ENCODE measurements at regions not wholly inside any gene's neighbourhood (a gene's known extent, or its start where the extent isn't known, plus 50 kb on each side); places are given as distances from the start of the nearest gene placed in this dataset.

GRCh38 chr16:59535298-59535697 lies 801.2 kb upstream of the GOT2 start:
- TF ChIP-seq CTCF (IDR thresholded peaks at IDR 0.05) = no peak
- TF ChIP-seq POLR2A (IDR thresholded peaks at IDR 0.05) = no peak
